ENCODE measurements at regions not wholly inside any gene's neighbourhood (a gene's known extent, or its start where the extent isn't known, plus 50 kb on each side); places are given as distances from the start of the nearest gene placed in this dataset.

DNA sequence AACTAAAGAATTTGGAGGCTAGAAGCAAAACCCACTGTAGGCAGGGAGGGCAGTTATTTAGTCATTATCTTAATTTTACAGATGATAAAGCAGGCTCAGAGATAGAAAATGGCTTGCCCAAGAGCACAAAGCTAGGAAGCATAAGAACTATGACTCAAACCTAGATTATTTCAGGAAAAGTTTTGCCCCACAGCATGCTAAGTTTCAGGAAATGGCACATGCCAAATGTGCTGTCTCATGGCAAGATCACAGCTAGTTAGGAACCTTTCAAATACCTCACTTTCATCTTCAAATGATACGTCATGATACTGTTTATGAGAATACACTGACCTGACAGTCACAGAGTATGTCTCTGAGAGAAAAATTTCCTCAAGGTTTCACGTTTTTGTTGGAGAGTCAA, 78.5 kb upstream of the SPANXC start:
- TF ChIP-seq PHF21A (IDR thresholded peaks at IDR 0.05; ENCODE audit: borderline replicate concordance, low read depth) = no peak
- TF ChIP-seq, protein P1, sequence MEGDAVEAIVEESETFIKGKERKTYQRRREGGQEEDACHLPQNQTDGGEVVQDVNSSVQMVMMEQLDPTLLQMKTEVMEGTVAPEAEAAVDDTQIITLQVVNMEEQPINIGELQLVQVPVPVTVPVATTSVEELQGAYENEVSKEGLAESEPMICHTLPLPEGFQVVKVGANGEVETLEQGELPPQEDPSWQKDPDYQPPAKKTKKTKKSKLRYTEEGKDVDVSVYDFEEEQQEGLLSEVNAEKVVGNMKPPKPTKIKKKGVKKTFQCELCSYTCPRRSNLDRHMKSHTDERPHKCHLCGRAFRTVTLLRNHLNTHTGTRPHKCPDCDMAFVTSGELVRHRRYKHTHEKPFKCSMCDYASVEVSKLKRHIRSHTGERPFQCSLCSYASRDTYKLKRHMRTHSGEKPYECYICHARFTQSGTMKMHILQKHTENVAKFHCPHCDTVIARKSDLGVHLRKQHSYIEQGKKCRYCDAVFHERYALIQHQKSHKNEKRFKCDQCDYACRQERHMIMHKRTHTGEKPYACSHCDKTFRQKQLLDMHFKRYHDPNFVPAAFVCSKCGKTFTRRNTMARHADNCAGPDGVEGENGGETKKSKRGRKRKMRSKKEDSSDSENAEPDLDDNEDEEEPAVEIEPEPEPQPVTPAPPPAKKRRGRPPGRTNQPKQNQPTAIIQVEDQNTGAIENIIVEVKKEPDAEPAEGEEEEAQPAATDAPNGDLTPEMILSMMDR (IDR thresholded peaks at IDR 0.05 in 2 of 3, conservative IDR thresholded peaks at IDR 0.05 in 1 of 3; ENCODE audit: insufficient read depth in 2 of 3, low read depth in 1 of 3, low read length in 3 of 3) = no peak
- no peak for TF ChIP-seq BHLHE40 (IDR thresholded peaks at IDR 0.05; ENCODE audit: low read length)
- TF ChIP-seq ZNF512 (tag; IDR thresholded peaks at IDR 0.05) = no peak
- no peak for TF ChIP-seq HNRNPK (IDR thresholded peaks at IDR 0.05; ENCODE audit: low read depth, low read length, poor library complexity, severe bottlenecking)
- TF ChIP-seq RBFOX2 (IDR thresholded peaks at IDR 0.05; ENCODE audit: low read depth, low read length) = no peak
- no peak for TF ChIP-seq ZNF766 (CRISPR knock-in tag; conservative IDR thresholded peaks at IDR 0.05)
- no peak for TF ChIP-seq FOXA1 (IDR thresholded peaks at IDR 0.05; ENCODE audit: borderline replicate concordance)
- no peak for TF ChIP-seq SIN3A (IDR thresholded peaks at IDR 0.05; ENCODE audit: borderline replicate concordance in 2 of 2, control insufficient read depth in 1 of 2, low read depth in 2 of 2, low read length in 2 of 2)
- TF ChIP-seq GABPA (tag; conservative IDR thresholded peaks at IDR 0.05; ENCODE audit: low read depth) = no peak
- no peak for TF ChIP-seq ZZZ3 (IDR thresholded peaks at IDR 0.05)
- TF ChIP-seq POLR2A (conservative IDR thresholded peaks at IDR 0.05) = no peak
- TF ChIP-seq SMARCA4 (IDR thresholded peaks at IDR 0.05) = no peak

All from K562 (cell line).